ENCODE measurements at regions not wholly inside any gene's neighbourhood (a gene's known extent, or its start where the extent isn't known, plus 50 kb on each side); places are given as distances from the start of the nearest gene placed in this dataset.

DNA sequence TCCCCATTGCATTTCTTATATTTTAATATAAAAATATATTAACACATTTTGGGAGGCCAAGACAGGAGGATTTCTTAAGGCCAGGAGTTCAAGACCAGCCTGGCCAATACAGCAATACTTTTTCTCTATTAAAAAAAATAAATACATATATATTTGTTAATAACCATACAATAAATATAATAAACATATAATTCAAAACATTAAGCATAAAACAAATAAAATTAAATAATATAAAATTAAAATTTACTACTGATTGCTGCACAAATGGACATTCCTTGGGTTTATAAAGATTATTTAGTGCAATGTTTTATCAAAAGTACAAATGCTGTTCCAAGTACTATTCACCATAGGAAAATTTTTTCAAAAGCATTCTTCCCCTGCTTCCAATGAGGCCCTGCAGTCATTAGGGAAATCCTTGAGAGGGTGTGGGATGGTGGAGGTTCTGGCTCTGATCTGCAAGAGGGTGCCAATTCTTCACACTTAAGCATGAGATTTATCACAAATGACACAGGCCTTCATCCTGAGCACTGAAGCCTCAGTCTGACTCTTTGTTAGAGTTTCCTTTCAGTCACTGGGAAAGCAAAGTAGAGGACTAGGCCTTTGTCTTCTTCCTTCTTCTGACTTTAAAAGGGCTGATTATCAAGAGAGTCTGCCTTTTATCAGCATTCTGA lies 596.7 kb downstream of the EPM2A start (continued):
- TF ChIP-seq, protein P1, sequence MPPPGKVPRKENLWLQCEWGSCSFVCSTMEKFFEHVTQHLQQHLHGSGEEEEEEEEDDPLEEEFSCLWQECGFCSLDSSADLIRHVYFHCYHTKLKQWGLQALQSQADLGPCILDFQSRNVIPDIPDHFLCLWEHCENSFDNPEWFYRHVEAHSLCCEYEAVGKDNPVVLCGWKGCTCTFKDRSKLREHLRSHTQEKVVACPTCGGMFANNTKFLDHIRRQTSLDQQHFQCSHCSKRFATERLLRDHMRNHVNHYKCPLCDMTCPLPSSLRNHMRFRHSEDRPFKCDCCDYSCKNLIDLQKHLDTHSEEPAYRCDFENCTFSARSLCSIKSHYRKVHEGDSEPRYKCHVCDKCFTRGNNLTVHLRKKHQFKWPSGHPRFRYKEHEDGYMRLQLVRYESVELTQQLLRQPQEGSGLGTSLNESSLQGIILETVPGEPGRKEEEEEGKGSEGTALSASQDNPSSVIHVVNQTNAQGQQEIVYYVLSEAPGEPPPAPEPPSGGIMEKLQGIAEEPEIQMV (CRISPR knock-in tag; IDR thresholded peaks at IDR 0.05; ENCODE audit: low read depth): no peak

DNA sequence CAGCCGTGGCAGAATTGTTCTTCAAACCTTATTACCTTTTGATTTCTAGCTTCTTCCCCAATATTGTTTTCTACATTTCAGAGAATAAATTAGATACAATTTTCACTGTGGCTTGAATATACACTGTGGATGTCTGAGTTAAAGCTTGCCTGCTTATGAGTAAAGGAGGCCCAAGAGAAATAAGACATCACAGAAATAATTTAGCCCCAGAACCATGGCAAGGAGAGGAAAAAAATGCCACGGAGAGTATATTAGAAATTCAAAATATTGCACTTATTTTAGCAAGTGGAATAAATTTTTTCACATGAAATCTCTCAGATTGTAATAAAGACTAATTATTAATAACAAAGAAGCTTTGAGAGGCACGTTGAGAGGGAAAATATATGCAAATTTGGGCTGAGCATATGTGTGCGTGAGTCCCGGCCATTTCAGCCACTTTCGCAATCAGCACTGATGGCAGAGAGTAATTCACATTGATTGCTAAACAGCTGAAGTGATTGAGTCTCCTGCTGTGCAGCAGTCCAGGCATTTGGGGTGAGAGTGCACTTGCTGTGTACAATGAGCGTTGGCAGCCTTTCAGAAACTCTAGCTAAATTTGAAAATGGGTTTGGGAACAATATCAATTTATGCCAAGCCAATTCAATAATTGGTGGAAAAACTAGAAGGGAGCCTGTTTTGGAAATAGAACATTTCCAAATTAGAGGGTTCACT lies 596.0 kb downstream of the EPM2A start:
- Histone ChIP-seq H3K4me1 (ENCODE audit: insufficient read depth, low read length) (peaks cover 12% of the 10 kb centered on the region), H3K4me2 (ENCODE audit: low read depth, low read length) (no peak overlapping the region), H3K27ac (ENCODE audit: extremely low read length, insufficient read depth, low read length) (no peak overlapping the region), H3K4me3 (replicated peaks in 1 of 3; ENCODE audit: insufficient read depth in 1 of 3, low read depth in 2 of 3, low read length in 3 of 3) (no peak overlapping the region), H3K9ac (ENCODE audit: insufficient read depth, low read depth, low read length) (no peak overlapping the region), H4K20me1 (ENCODE audit: insufficient read depth, low read length) (no peaks in the 10 kb centered on the region), H2AFZ (ENCODE audit: low read length) (no peak overlapping the region), H3K36me3 (replicated peaks in 1 of 2; ENCODE audit: control insufficient read depth in 1 of 2, insufficient read depth in 2 of 2, low read length in 2 of 2) (no peaks in the 10 kb centered on the region), H3K79me2 (ENCODE audit: insufficient read depth, low read length) (no peaks in the 10 kb centered on the region), H3K27me3 (ENCODE audit: control insufficient read depth in 1 of 2, insufficient read depth in 2 of 2, low read length in 2 of 2) (no peaks in the 10 kb centered on the region; a peak in 1 of 5 replicates), H3K9me3 (ENCODE audit: low read length) (no peaks in the 10 kb centered on the region)
- FAIRE-seq: no peak
- in situ Hi-C loops (cut with HindIII; ENCODE audit: extremely low pct_ligation_motif_present, low pct_unique_long_range_greater_than_20kb): no loop called here
- peak; percentile 54 for ATAC-seq
- intact Hi-C loops (cut with micrococcal nuclease; ENCODE audit: unreplicated experiment): no loop called here
- ChIA-PET CTCF (ENCODE audit: low intra/inter-chr PET ratio, low total read pairs) (no interaction called here), POLR2A (no interaction called here)
- no peak for TF ChIP-seq ZNF589 (CRISPR knock-in tag; conservative IDR thresholded peaks at IDR 0.05)
- TF ChIP-seq GFI1 (CRISPR knock-in tag; IDR thresholded peaks at IDR 0.05; ENCODE audit: borderline replicate concordance): 0 out of 2 replicates have a peak, but pooled peaks have one; percentile 12
- TF ChIP-seq CEBPG (CRISPR knock-in tag; IDR thresholded peaks at IDR 0.05): peak; percentile 73
- TF ChIP-seq SKI (IDR thresholded peaks at IDR 0.05; ENCODE audit: partially characterized antibody): no peak
- TF ChIP-seq, protein P2, sequence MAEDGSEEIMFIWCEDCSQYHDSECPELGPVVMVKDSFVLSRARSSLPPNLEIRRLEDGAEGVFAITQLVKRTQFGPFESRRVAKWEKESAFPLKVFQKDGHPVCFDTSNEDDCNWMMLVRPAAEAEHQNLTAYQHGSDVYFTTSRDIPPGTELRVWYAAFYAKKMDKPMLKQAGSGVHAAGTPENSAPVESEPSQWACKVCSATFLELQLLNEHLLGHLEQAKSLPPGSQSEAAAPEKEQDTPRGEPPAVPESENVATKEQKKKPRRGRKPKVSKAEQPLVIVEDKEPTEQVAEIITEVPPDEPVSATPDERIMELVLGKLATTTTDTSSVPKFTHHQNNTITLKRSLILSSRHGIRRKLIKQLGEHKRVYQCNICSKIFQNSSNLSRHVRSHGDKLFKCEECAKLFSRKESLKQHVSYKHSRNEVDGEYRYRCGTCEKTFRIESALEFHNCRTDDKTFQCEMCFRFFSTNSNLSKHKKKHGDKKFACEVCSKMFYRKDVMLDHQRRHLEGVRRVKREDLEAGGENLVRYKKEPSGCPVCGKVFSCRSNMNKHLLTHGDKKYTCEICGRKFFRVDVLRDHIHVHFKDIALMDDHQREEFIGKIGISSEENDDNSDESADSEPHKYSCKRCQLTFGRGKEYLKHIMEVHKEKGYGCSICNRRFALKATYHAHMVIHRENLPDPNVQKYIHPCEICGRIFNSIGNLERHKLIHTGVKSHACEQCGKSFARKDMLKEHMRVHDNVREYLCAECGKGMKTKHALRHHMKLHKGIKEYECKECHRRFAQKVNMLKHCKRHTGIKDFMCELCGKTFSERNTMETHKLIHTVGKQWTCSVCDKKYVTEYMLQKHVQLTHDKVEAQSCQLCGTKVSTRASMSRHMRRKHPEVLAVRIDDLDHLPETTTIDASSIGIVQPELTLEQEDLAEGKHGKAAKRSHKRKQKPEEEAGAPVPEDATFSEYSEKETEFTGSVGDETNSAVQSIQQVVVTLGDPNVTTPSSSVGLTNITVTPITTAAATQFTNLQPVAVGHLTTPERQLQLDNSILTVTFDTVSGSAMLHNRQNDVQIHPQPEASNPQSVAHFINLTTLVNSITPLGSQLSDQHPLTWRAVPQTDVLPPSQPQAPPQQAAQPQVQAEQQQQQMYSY (CRISPR knock-in tag; IDR thresholded peaks at IDR 0.05): no peak
- TF ChIP-seq CEBPB (IDR thresholded peaks at IDR 0.05; ENCODE audit: borderline replicate concordance, low read depth, low read length): peak; percentile 94
- no peak for TF ChIP-seq ZNF547 (CRISPR knock-in tag; IDR thresholded peaks at IDR 0.05)
- TF ChIP-seq HNRNPUL1 (IDR thresholded peaks at IDR 0.05; ENCODE audit: low read depth, low read length): no peak
- no peak for TF ChIP-seq ZNF44 (CRISPR knock-in tag; IDR thresholded peaks at IDR 0.05)
- TF ChIP-seq TP53 (CRISPR knock-in tag; conservative IDR thresholded peaks at IDR 0.05): no peak
- TF ChIP-seq GTF3A (CRISPR knock-in tag; conservative IDR thresholded peaks at IDR 0.05): no peak
- TF ChIP-seq, protein P3, sequence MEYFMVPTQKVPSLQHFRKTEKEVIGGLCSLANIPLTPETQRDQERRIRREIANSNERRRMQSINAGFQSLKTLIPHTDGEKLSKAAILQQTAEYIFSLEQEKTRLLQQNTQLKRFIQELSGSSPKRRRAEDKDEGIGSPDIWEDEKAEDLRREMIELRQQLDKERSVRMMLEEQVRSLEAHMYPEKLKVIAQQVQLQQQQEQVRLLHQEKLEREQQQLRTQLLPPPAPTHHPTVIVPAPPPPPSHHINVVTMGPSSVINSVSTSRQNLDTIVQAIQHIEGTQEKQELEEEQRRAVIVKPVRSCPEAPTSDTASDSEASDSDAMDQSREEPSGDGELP (IDR thresholded peaks at IDR 0.05; ENCODE audit: borderline replicate concordance, low read depth): peak; percentile 27; the same call in 1 of the 2 replicates
- 19% methylated on average over 7 of the region's 7 CpGs for WGBS (ENCODE audit: low lambda C conversion rate)
- no TSS peak for BruUV-seq (replicated peaks)
- no peak for DNase-seq (ENCODE audit: low spot score)

All from HepG2 (cell line).